Vagina (tissue), 2 donors: ENCODE measurements at regions not wholly inside any gene's neighbourhood (a gene's known extent, or its start where the extent isn't known, plus 50 kb on each side); places are given as distances from the start of the nearest gene placed in this dataset.

Experiments
- POLR2A ChIP-seq, 2 donors: fragments of 450-650 bp; IDR thresholded peaks; one replicate each; pipeline ENCODE4 v1.6.1; 2017; ENCODE audit warnings: antibody characterized with exemption in 2 of 2, mild to moderate bottlenecking in 2 of 2, moderate library complexity in 2 of 2
- TF ChIP-seq, protein P1 (sequence below), 3 experiments: fragments of 450-650 bp in 2 of 3; fragments of 200-600 bp in 1 of 3; sonication (generic) in 1 of 3; IDR thresholded peaks; one replicate each; pipeline ENCODE4 v1.5.1; 2017 to 2019; ENCODE audit warnings: antibody characterized with exemption in 3 of 3, mild to moderate bottlenecking in 2 of 3, moderate library complexity in 2 of 3

DNA sequence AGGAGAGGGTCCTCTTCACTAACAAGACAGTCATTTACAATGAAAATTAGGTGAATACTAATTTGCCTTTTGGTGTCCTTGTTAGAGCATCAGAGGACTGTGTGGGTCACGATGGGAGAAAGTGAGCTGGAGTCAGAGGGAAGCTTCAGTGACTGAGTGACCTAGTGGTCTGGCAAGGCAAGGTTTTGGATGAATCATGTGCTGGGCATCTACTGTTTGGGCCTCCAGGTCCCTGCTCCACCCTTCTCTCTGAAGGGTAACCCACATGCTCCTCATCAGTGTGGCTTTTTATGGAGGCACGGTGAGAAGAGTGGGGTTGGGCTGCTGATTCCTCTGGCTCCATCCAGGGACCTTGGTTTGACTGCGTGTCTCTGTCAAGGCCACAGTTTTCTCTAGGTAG, 60.5 kb upstream of the EXOC2 start:
- TF ChIP-seq, protein P1, sequence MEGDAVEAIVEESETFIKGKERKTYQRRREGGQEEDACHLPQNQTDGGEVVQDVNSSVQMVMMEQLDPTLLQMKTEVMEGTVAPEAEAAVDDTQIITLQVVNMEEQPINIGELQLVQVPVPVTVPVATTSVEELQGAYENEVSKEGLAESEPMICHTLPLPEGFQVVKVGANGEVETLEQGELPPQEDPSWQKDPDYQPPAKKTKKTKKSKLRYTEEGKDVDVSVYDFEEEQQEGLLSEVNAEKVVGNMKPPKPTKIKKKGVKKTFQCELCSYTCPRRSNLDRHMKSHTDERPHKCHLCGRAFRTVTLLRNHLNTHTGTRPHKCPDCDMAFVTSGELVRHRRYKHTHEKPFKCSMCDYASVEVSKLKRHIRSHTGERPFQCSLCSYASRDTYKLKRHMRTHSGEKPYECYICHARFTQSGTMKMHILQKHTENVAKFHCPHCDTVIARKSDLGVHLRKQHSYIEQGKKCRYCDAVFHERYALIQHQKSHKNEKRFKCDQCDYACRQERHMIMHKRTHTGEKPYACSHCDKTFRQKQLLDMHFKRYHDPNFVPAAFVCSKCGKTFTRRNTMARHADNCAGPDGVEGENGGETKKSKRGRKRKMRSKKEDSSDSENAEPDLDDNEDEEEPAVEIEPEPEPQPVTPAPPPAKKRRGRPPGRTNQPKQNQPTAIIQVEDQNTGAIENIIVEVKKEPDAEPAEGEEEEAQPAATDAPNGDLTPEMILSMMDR (IDR thresholded peaks at IDR 0.05): no peak
- TF ChIP-seq POLR2A (IDR thresholded peaks at IDR 0.05): no peak
